ENCODE measurements at regions not wholly inside any gene's neighbourhood (a gene's known extent, or its start where the extent isn't known, plus 50 kb on each side); places are given as distances from the start of the nearest gene placed in this dataset.

GRCh38 chr10:130859427-130859826 is 452.1 kb downstream of the TCERG1L start:
- DNase-seq = no peak

GRCh38 chr10:130862122-130862521 is 449.4 kb downstream of the TCERG1L start:
- no peak for DNase-seq

- no peak for DNase-seq
Measured at GRCh38 chr10:130862626-130863025, 448.9 kb downstream of the TCERG1L start.

GRCh38 chr10:130863044-130863443 is 448.5 kb downstream of the TCERG1L start:
- no peak for DNase-seq

- no peak for DNase-seq
Measured at GRCh38 chr10:130864961-130865818, 446.3 kb downstream of the TCERG1L start.

GRCh38 chr10:130866857-130867256 is 444.7 kb downstream of the TCERG1L start:
- DNase-seq = no peak

GRCh38 chr10:130867446-130868194 is 443.9 kb downstream of the TCERG1L start:
- DNase-seq = no peak

GRCh38 chr10:130869179-130869841 is 442.2 kb downstream of the TCERG1L start:
- no peak for DNase-seq

GRCh38 chr10:130871406-130871805 is 440.1 kb downstream of the TCERG1L start:
- no peak for DNase-seq

GRCh38 chr10:130873636-130874035 is 437.9 kb downstream of the TCERG1L start:
- DNase-seq = no peak

GRCh38 chr10:130875116-130875515 is 436.4 kb downstream of the TCERG1L start:
- no peak for DNase-seq

GRCh38 chr10:130875897-130876472 is 435.5 kb downstream of the TCERG1L start:
- DNase-seq = no peak

GRCh38 chr10:130877126-130877525 is 434.4 kb downstream of the TCERG1L start:
- no peak for DNase-seq

GRCh38 chr10:130878131-130878530 is 433.4 kb downstream of the TCERG1L start:
- DNase-seq = no peak

GRCh38 chr10:130882906-130883305 is 428.6 kb downstream of the TCERG1L start:
- DNase-seq = no peak

- no peak for DNase-seq
Measured at GRCh38 chr10:130884456-130884855, 427.1 kb downstream of the TCERG1L start.

- DNase-seq = no peak
Measured at GRCh38 chr10:130885021-130885655, 426.4 kb downstream of the TCERG1L start.

GRCh38 chr10:130887170-130887569 is 424.4 kb downstream of the TCERG1L start:
- DNase-seq = no peak

GRCh38 chr10:130888493-130888892 is 423.0 kb downstream of the TCERG1L start:
- DNase-seq = no peak

- DNase-seq = no peak
Measured at GRCh38 chr10:130889240-130889639, 422.3 kb downstream of the TCERG1L start.

GRCh38 chr10:130889780-130890179 is 421.7 kb downstream of the TCERG1L start:
- DNase-seq = no peak

GRCh38 chr10:130891066-130891465 is 420.5 kb downstream of the TCERG1L start:
- DNase-seq = no peak

GRCh38 chr10:130894471-130894870 is 417.1 kb downstream of the TCERG1L start:
- DNase-seq = no peak

Data from suppressor macrophage treated with lipopolysaccharide for 1 hour (primary cell).